OCI-LY1 (cell line): ENCODE measurements at regions not wholly inside any gene's neighbourhood (a gene's known extent, or its start where the extent isn't known, plus 50 kb on each side); places are given as distances from the start of the nearest gene placed in this dataset.

Source experiments
- H2AFZ ChIP-seq: fragments of 200-600 bp; sonication (generic), shearing (Covaris generic); 2 replicates; pipeline ENCODE4 v1.6.0; 2014; ENCODE audit warnings: antibody characterized with exemption, mild to moderate bottlenecking, low read length
- H3F3A ChIP-seq: fragments of 200-600 bp; sonication (generic), shearing (Covaris generic); 2 replicates; pipeline ENCODE4 v1.6.0; 2014; ENCODE audit warnings: mild to moderate bottlenecking, antibody characterized with exemption, low read length, moderate library complexity; ENCODE audit not compliant: insufficient read depth
- H3K27ac ChIP-seq: fragments of 200-600 bp; sonication (generic); 2 replicates; pipeline ENCODE4 v1.5.1; 2014; ENCODE audit warnings: low read length, mixed run types, mild to moderate bottlenecking, low read depth; ENCODE audit not compliant: poor library complexity, severe bottlenecking
- H3K27me3 ChIP-seq: fragments of 200-600 bp; sonication (generic); 2 replicates; pipeline ENCODE4 v1.6.0; 2014; ENCODE audit warnings: antibody characterized with exemption, mild to moderate bottlenecking, low read length, moderate library complexity; ENCODE audit not compliant: insufficient read depth
- H3K36me3 ChIP-seq: fragments of 200-600 bp; sonication (generic); 2 replicates; pipeline ENCODE4 v1.6.1; 2014; ENCODE audit warnings: mild to moderate bottlenecking, antibody characterized with exemption, low read length, moderate library complexity, mixed read lengths; ENCODE audit not compliant: insufficient read depth
- H3K4me1 ChIP-seq: fragments of 200-600 bp; sonication (generic); 2 replicates; pipeline ENCODE4 v1.5.1; 2014; ENCODE audit warnings: mild to moderate bottlenecking, low read length, moderate library complexity; ENCODE audit not compliant: insufficient read depth, severe bottlenecking
- H3K4me2 ChIP-seq: fragments of 200-600 bp; sonication (generic), shearing (Covaris generic); 2 replicates; pipeline ENCODE4 v1.6.1; 2014; ENCODE audit warnings: low read length
- H3K4me3 ChIP-seq: fragments of 200-600 bp; sonication (generic); 2 replicates; pipeline ENCODE4 v1.5.1; 2014; ENCODE audit warnings: low read length, low read depth, mild to moderate bottlenecking, mixed read lengths; ENCODE audit not compliant: poor library complexity, severe bottlenecking
- H3K79me2 ChIP-seq: fragments of 200-600 bp; shearing (Covaris generic); 2 replicates; pipeline ENCODE4 v1.6.1; 2016; ENCODE audit warnings: mixed run types, low read length, mixed read lengths; ENCODE audit not compliant: insufficient read depth
- H3K9ac ChIP-seq: fragments of 200-600 bp; sonication (generic), shearing (Covaris generic); 2 replicates; pipeline ENCODE4 v1.6.1; 2014; ENCODE audit warnings: mild to moderate bottlenecking, low read length, mixed read lengths
- H3K9me2 ChIP-seq: fragments of 200-600 bp; sonication (generic), shearing (Covaris generic); 2 replicates; pipeline ENCODE4 v1.6.1; 2014; ENCODE audit warnings: low read depth, mild to moderate bottlenecking, low read length, mixed read lengths
- H3K9me3 ChIP-seq: fragments of 200-600 bp; shearing (Covaris generic); 2 replicates; pipeline ENCODE4 v1.6.1; 2014; ENCODE audit warnings: low read length, mixed read lengths
- H4K20me1 ChIP-seq: fragments of 200-600 bp; sonication (generic), shearing (Covaris generic); 2 replicates; pipeline ENCODE4 v1.6.0; 2016; ENCODE audit warnings: mild to moderate bottlenecking, low read length; ENCODE audit not compliant: insufficient read depth
- CTCF ChIP-seq: fragments of 200-600 bp; sonication (generic), shearing (Covaris generic); IDR thresholded peaks from 2 replicates; pipeline ENCODE4 v1.5.1; 2017; ENCODE audit warnings: mild to moderate bottlenecking, antibody characterized with exemption, low read length, moderate library complexity, mixed read lengths
- EZH2 ChIP-seq: fragments of 200-600 bp; sonication (generic), shearing (Covaris generic); IDR thresholded peaks from 2 replicates; pipeline ENCODE4 v1.8.0; 2017; ENCODE audit warnings: borderline replicate concordance, mixed run types, mild to moderate bottlenecking, antibody characterized with exemption, low read length, moderate library complexity, mixed read lengths

GRCh38 chr6:119894811-119895210, 545.2 kb upstream of the MAN1A1 start:
- Histone ChIP-seq H3K27ac (no peak overlapping the region), H3K9me3 (no peaks in the 10 kb centered on the region), H3K9me2 (no peaks in the 10 kb centered on the region), H2AFZ (no peak overlapping the region), H3K4me1 (no peaks in the 10 kb centered on the region), H3K4me2 (no peak overlapping the region), H3K4me3 (no peak overlapping the region), H4K20me1 (no peaks in the 10 kb centered on the region), H3K79me2 (no peaks in the 10 kb centered on the region), H3K27me3 (no peaks in the 10 kb centered on the region), H3K9ac (no peak overlapping the region), H3F3A (no peaks in the 10 kb centered on the region), H3K36me3 (no peaks in the 10 kb centered on the region)
- TF ChIP-seq CTCF: no peak
- TF ChIP-seq EZH2: no peak

- H3K9me3 ChIP-seq: no peaks in the 10 kb centered on the region
- no peaks in the 10 kb centered on the region for H4K20me1 ChIP-seq
- no peak overlapping the region for H3K4me3 ChIP-seq
- no peak overlapping the region for H3K27ac ChIP-seq
- no peaks in the 10 kb centered on the region for H3K27me3 ChIP-seq
- H3K9ac ChIP-seq: no peak overlapping the region
- H3K4me1 ChIP-seq: no peaks in the 10 kb centered on the region
- H3F3A ChIP-seq: no peaks in the 10 kb centered on the region
- H3K9me2 ChIP-seq: no peaks in the 10 kb centered on the region
- H2AFZ ChIP-seq: no peak overlapping the region
- TF ChIP-seq CTCF: no peak
- no peak overlapping the region for H3K4me2 ChIP-seq
- H3K79me2 ChIP-seq: no peaks in the 10 kb centered on the region
- no peaks in the 10 kb centered on the region for H3K36me3 ChIP-seq
These were observed 542.1 kb upstream of the MAN1A1 start for GRCh38 chr6:119891644-119892043.

- Histone ChIP-seq H4K20me1 (no peaks in the 10 kb centered on the region), H3K36me3 (no peaks in the 10 kb centered on the region), H3K27me3 (no peaks in the 10 kb centered on the region), H3K9me3 (no peaks in the 10 kb centered on the region), H2AFZ (no peak overlapping the region), H3K27ac (no peak overlapping the region), H3F3A (no peaks in the 10 kb centered on the region), H3K9ac (no peak overlapping the region), H3K4me2 (no peak overlapping the region), H3K4me3 (no peak overlapping the region), H3K4me1 (no peaks in the 10 kb centered on the region), H3K79me2 (no peaks in the 10 kb centered on the region), H3K9me2 (no peaks in the 10 kb centered on the region)
- TF ChIP-seq CTCF (no peak), EZH2 (no peak)
These were observed 541.6 kb upstream of the MAN1A1 start for GRCh38 chr6:119891206-119891605.
